Endothelial cell of umbilical vein (primary cell): ENCODE measurements at regions not wholly inside any gene's neighbourhood (a gene's known extent, or its start where the extent isn't known, plus 50 kb on each side); places are given as distances from the start of the nearest gene placed in this dataset.
A peak's percentile ranks its signal among the peaks of the same experiment; 100 is the strongest.

Experiments
- BruUV-seq: library from RNA; stranded (reverse); fragments of 400-500 nt; replicated peaks from 2 replicates; lab custom pipeline; 2021; lab: Mats Ljungman, UMichigan
- CTCF ChIA-PET: fragments of 300-600, 350-600 bp; sonication (Branson Sonifier 250); formaldehyde crosslinking; loops from one replicate; lab custom pipeline; 2021; ENCODE audit warnings: antibody characterized with exemption, inconsistent platforms; lab: Charles Lee
- POLR2A ChIA-PET: fragments of 300-600, 350-600 bp; sonication (Branson Sonifier 250); formaldehyde crosslinking; loops from one replicate; lab custom pipeline; 2021; ENCODE audit warnings: antibody characterized with exemption, inconsistent platforms; lab: Charles Lee
- DNase-seq: peaks from one replicate; pipeline ENCODE4 v3.0.0-alpha.2; 2011; ENCODE audit warnings: low read depth, low spot score
- FAIRE-seq: peaks from 2 replicates; lab custom pipeline; 2011; peaks lifted over from hg19 to GRCh38; lab: Jason Lieb, UNC
- H2AFZ ChIP-seq: 2 replicates; pipeline ENCODE4 v1.6.0; 2012; ENCODE audit warnings: low read depth, low read length, control low read depth, inconsistent platforms
- H3K27ac ChIP-seq: 2 replicates; pipeline ENCODE4 v1.5.1; 2011; ENCODE audit warnings: low read depth, mild to moderate bottlenecking, control low read depth, low read length, moderate library complexity; ENCODE audit not compliant: insufficient read depth
- H3K27me3 ChIP-seq, 2 experiments: 2 replicates each; pipeline versions ENCODE4 v1.6.0 to v1.6.1; 2011; ENCODE audit warnings: low read length in 2 of 2, mixed read lengths in 1 of 2; ENCODE audit not compliant: control insufficient read depth in 2 of 2, insufficient read depth in 2 of 2
- H3K36me3 ChIP-seq, 2 experiments: 2 replicates in 1 of 2; 3 replicates in 1 of 2; pipeline ENCODE4 v1.5.1; 2011; ENCODE audit warnings: low read length in 2 of 2, mild to moderate bottlenecking in 1 of 2, moderate library complexity in 1 of 2; ENCODE audit not compliant: control insufficient read depth in 2 of 2, insufficient read depth in 2 of 2; ENCODE audit errors: extremely low read depth in 1 of 2
- H3K4me1 ChIP-seq: 3 replicates; pipeline ENCODE4 v1.5.1; 2011; ENCODE audit warnings: mild to moderate bottlenecking, low read length; ENCODE audit not compliant: control insufficient read depth, insufficient read depth; ENCODE audit errors: extremely low read depth
- H3K4me2 ChIP-seq: 2 replicates; pipeline ENCODE4 v1.6.1; 2011; ENCODE audit warnings: low read length, control low read depth, mixed read lengths; ENCODE audit not compliant: insufficient read depth
- H3K4me3 ChIP-seq, 3 experiments: fragments of 200-600 bp in 1 of 3; sonication (generic), shearing (Covaris generic) in 1 of 3; replicated peaks in 1 of 3; 2 replicates each; pipeline ENCODE4 v1.5.1; 2011 to 2016; ENCODE audit warnings: control low read depth in 3 of 3, low read length in 3 of 3, mild to moderate bottlenecking in 2 of 3, inconsistent platforms in 1 of 3, low read depth in 1 of 3, moderate library complexity in 1 of 3; ENCODE audit not compliant: insufficient read depth in 1 of 3
- H3K79me2 ChIP-seq: 2 replicates; pipeline ENCODE4 v1.6.0; 2012; ENCODE audit warnings: low read length, inconsistent platforms; ENCODE audit not compliant: control insufficient read depth, insufficient read depth
- H3K9ac ChIP-seq: replicated peaks from 2 replicates; pipeline ENCODE3; 2011; ENCODE audit warnings: low read length, control low read depth; ENCODE audit not compliant: insufficient read depth; ENCODE audit errors: extremely low read depth
- H3K9me1 ChIP-seq: replicated peaks from 3 replicates; pipeline ENCODE4 v1.6.0; 2011; ENCODE audit warnings: mild to moderate bottlenecking, low read length; ENCODE audit not compliant: control insufficient read depth, insufficient read depth; ENCODE audit errors: extremely low read depth
- H3K9me3 ChIP-seq: replicated peaks from 2 replicates; pipeline ENCODE4 v1.5.1; 2012; ENCODE audit warnings: low read length, inconsistent platforms; ENCODE audit not compliant: control insufficient read depth, insufficient read depth
- H4K20me1 ChIP-seq: replicated peaks from 2 replicates; pipeline ENCODE3; 2011; ENCODE audit warnings: mild to moderate bottlenecking, low read length; ENCODE audit not compliant: control insufficient read depth, insufficient read depth; ENCODE audit errors: extremely low read depth
- CTCF ChIP-seq, 2 donors: IDR thresholded peaks; 1 replicate in 1 of 2; 2 replicates in 1 of 2; pipeline ENCODE4 v1.5.1; 2011; ENCODE audit warnings: low read length in 2 of 2, mild to moderate bottlenecking in 2 of 2, moderate library complexity in 2 of 2, control low read depth in 1 of 2, inconsistent platforms in 1 of 2, low read depth in 1 of 2; ENCODE audit not compliant: insufficient read depth in 1 of 2; ENCODE audit errors: extremely low read depth in 1 of 2
- EZH2 ChIP-seq: IDR thresholded peaks from 2 replicates; pipeline ENCODE4 v1.6.1; 2012; ENCODE audit warnings: borderline replicate concordance, low read depth, mild to moderate bottlenecking, moderate library complexity, low read length, inconsistent platforms; ENCODE audit not compliant: severe bottlenecking
- FOS ChIP-seq: IDR thresholded peaks from 2 replicates; pipeline ENCODE4 v1.6.1; 2011; ENCODE audit warnings: mild to moderate bottlenecking, low read length, moderate library complexity, borderline replicate concordance; ENCODE audit not compliant: insufficient read depth
- GATA2 ChIP-seq: IDR thresholded peaks from 2 replicates; pipeline ENCODE4 v1.7.0; 2011; ENCODE audit warnings: low read depth, mild to moderate bottlenecking, moderate library complexity, mixed read lengths, low read length; ENCODE audit not compliant: insufficient read length, insufficient read depth
- JUN ChIP-seq: IDR thresholded peaks from 2 replicates; pipeline ENCODE4 v1.6.1; 2011; ENCODE audit warnings: borderline replicate concordance, low read depth; ENCODE audit not compliant: insufficient read length, insufficient read depth
- MAX ChIP-seq: IDR thresholded peaks from 2 replicates; pipeline ENCODE4 v1.6.1; 2011; ENCODE audit not compliant: insufficient read depth, insufficient read length
- MYC ChIP-seq: IDR thresholded peaks from one replicate; pipeline ENCODE4 v1.6.1; 2011; ENCODE audit warnings: mild to moderate bottlenecking, low read depth, low read length
- POLR2A ChIP-seq: IDR thresholded peaks from 2 replicates; pipeline ENCODE4 v1.6.1; 2012; ENCODE audit warnings: low read depth, mild to moderate bottlenecking, control low read depth, low read length
- POLR2AphosphoS5 ChIP-seq: IDR thresholded peaks from 2 replicates; pipeline ENCODE4 v1.6.1; 2012; ENCODE audit warnings: low read depth, mild to moderate bottlenecking, control low read depth, low read length, moderate library complexity; ENCODE audit not compliant: insufficient read depth
- dilution Hi-C: fragments of 300-500 bp; cut with MboI; formaldehyde crosslinking; loops from one replicate; pipeline ENCODE4 v1.15.0; 2019; ENCODE audit warnings: low sequenced_read_pairs; ENCODE audit not compliant: extremely low pct_ligation_motif_present
- intact Hi-C: fragments of 100-400 bp; cut with micrococcal nuclease; formaldehyde crosslinking; loops from one replicate; pipeline ENCODE4 v1.10.0; 2022

GRCh38 chr2:133818661-133819060 is 250.4 kb upstream of the NCKAP5 start:
- H3K4me3 ChIP-seq = no peak overlapping the region
- H3K79me2 ChIP-seq = no peaks in the 10 kb centered on the region
- BruUV-seq = TSS peak; percentile 36
- dilution Hi-C loops (no loop called here), intact Hi-C loops (loop anchor here (1.0 to 10.0 kb wide), 7 partner anchors 24 to 1147 kb away; no protein-coding TSS in a partner anchor)
- no peaks in the 10 kb centered on the region for H4K20me1 ChIP-seq
- H3K36me3 ChIP-seq = no peaks in the 10 kb centered on the region
- no peak overlapping the region for H2AFZ ChIP-seq
- peak overlapping the region; percentile 98 for H3K27ac ChIP-seq
- peak overlapping the region; percentile 42 for H3K9ac ChIP-seq
- peak overlapping the region; percentile 0 for H3K4me2 ChIP-seq
- POLR2A ChIA-PET = no interaction called here
- no peaks in the 10 kb centered on the region for H3K9me1 ChIP-seq
- no peaks in the 10 kb centered on the region for H3K27me3 ChIP-seq
- TF ChIP-seq EZH2 = no peak
- no peak for TF ChIP-seq POLR2AphosphoS5
- no peak for TF ChIP-seq MAX
- no peak for TF ChIP-seq FOS
- TF ChIP-seq GATA2 = no peak
- no peak for TF ChIP-seq JUN
- no peak for TF ChIP-seq CTCF (IDR thresholded peaks at IDR 0.05; ENCODE audit: extremely low read depth in 1 of 2, insufficient read depth in 1 of 2, low read depth in 1 of 2, low read length in 2 of 2)
- no peak for TF ChIP-seq POLR2A
- TF ChIP-seq MYC = no peak
- no peaks in the 10 kb centered on the region for H3K9me3 ChIP-seq
- CTCF ChIA-PET = interaction anchor here (2.1 to 2.6 kb wide), 2 partner anchors 39 to 252 kb away, joined by 5 to 9 read pairs; no protein-coding TSS in a partner anchor
- no peak for FAIRE-seq
- no peak for DNase-seq
- peaks cover 86% of the 10 kb centered on the region for H3K4me1 ChIP-seq
